HCT116 (cell line): ENCODE measurements at regions not wholly inside any gene's neighbourhood (a gene's known extent, or its start where the extent isn't known, plus 50 kb on each side); places are given as distances from the start of the nearest gene placed in this dataset.

ENCODE experiments used
- ATAC-seq: fragments of 200-7000 bp; cut with Tn5 transposase; 2 replicates; pipeline ENCODE4 v1.9.1; 2020; ENCODE audit warnings: mild to moderate bottlenecking, moderate library complexity
- BruUV-seq: library from RNA; stranded (reverse); fragments of 400-500 nt; replicated peaks from 2 replicates; lab custom pipeline; 2021; lab: Mats Ljungman, UMichigan
- CTCF ChIA-PET: fragments of 300-600 bp; sonication (Branson Sonifier 250); formaldehyde crosslinking; loops from one replicate; lab custom pipeline; 2021; ENCODE audit warnings: antibody characterized with exemption; lab: Charles Lee
- POLR2A ChIA-PET: fragments of 300-600, 350-600 bp; sonication (Branson Sonifier 250); formaldehyde crosslinking; loops from one replicate; lab custom pipeline; 2021; ENCODE audit warnings: antibody characterized with exemption; lab: Charles Lee
- RAD21 ChIA-PET, 2 experiments: fragments of 300-600 bp; sonication (Branson Sonifier 250); formaldehyde crosslinking; loops; one replicate each; lab custom pipeline; 2023; ENCODE audit warnings: low total read pairs in 2 of 2; ENCODE audit not compliant: uncharacterized antibody in 2 of 2, unreplicated experiment in 2 of 2, low non-redundant PET in 1 of 2; lab: Charles Lee
- DNase-seq: peaks from one replicate; pipeline ENCODE4 v3.0.0-alpha.2; 2010; ENCODE audit warnings: low read depth, low spot score
- H2AFZ ChIP-seq: fragments of 200-600 bp; shearing (Covaris generic), sonication (generic); 2 replicates; pipeline ENCODE4 v1.6.1; 2017; ENCODE audit warnings: low read depth, mixed run types, mixed read lengths, antibody characterized with exemption, low read length; ENCODE audit not compliant: poor library complexity, severe bottlenecking
- H3K27ac ChIP-seq: 2 replicates; pipeline ENCODE4 v1.5.1; 2012; ENCODE audit warnings: low read depth, low read length
- H3K27me3 ChIP-seq: fragments of 200-600 bp; sonication (generic); 2 replicates; pipeline ENCODE4 v1.6.1; 2016; ENCODE audit warnings: mixed run types, low read length, mixed read lengths; ENCODE audit not compliant: insufficient read depth
- H3K36me3 ChIP-seq, 2 experiments: fragments of 200-500 bp in 1 of 2; fragments of 200-600 bp in 1 of 2; sonication (Bioruptor generic) in 1 of 2; sonication (generic) in 1 of 2; 2 replicates each; pipeline versions ENCODE4 v1.5.1 to v1.6.1; 2014 to 2016; ENCODE audit warnings: low read length in 2 of 2, inconsistent platforms in 1 of 2, mixed read lengths in 1 of 2, mixed run types in 1 of 2; ENCODE audit not compliant: insufficient read depth in 2 of 2, control insufficient read depth in 1 of 2
- H3K4me1 ChIP-seq, 2 experiments: fragments of 200-600 bp in 1 of 2; sonication (generic) in 1 of 2; 2 replicates each; pipeline versions ENCODE4 v1.5.1 to v1.6.1; 2012 to 2017; ENCODE audit warnings: low read length in 2 of 2, inconsistent platforms in 1 of 2, mild to moderate bottlenecking in 1 of 2, mixed read lengths in 1 of 2, mixed run types in 1 of 2, moderate library complexity in 1 of 2; ENCODE audit not compliant: insufficient read depth in 2 of 2, control insufficient read depth in 1 of 2
- H3K4me2 ChIP-seq: fragments of 200-600 bp; sonication (generic); 2 replicates; pipeline ENCODE4 v1.6.1; 2017; ENCODE audit warnings: mixed run types, low read length, mixed read lengths
- H3K4me3 ChIP-seq, 2 experiments: fragments of 200-600 bp in 1 of 2; sonication (generic) in 1 of 2; replicated peaks in 1 of 2; 2 replicates each; pipeline ENCODE4 v1.5.1; 2011 to 2016; ENCODE audit warnings: low read length in 2 of 2, control low read depth in 1 of 2, low read depth in 1 of 2, mild to moderate bottlenecking in 1 of 2, mixed read lengths in 1 of 2, mixed run types in 1 of 2
- H3K79me2 ChIP-seq: fragments of 200-600 bp; sonication (generic); 2 replicates; pipeline ENCODE4 v1.6.1; 2017; ENCODE audit warnings: mild to moderate bottlenecking, mixed run types, low read length, moderate library complexity, mixed read lengths; ENCODE audit not compliant: insufficient read depth
- H3K9ac ChIP-seq: fragments of 200-600 bp; sonication (generic); 2 replicates; pipeline ENCODE4 v1.6.1; 2016; ENCODE audit warnings: low read length, mixed read lengths
- H3K9me2 ChIP-seq: fragments of 200-600 bp; sonication (generic), shearing (Covaris generic); 2 replicates; pipeline ENCODE4 v1.6.1; 2017; ENCODE audit warnings: mixed run types, mild to moderate bottlenecking, moderate library complexity; ENCODE audit not compliant: insufficient read depth
- H3K9me3 ChIP-seq, 2 experiments: fragments of 200-500 bp in 1 of 2; fragments of 200-600 bp in 1 of 2; sonication (Bioruptor generic) in 1 of 2; sonication (generic) in 1 of 2; 2 replicates each; pipeline ENCODE4 v1.6.1; 2014 to 2017; ENCODE audit warnings: low read length in 2 of 2, mixed read lengths in 2 of 2, inconsistent platforms in 1 of 2, low read depth in 1 of 2, mild to moderate bottlenecking in 1 of 2, mixed run types in 1 of 2, moderate library complexity in 1 of 2; ENCODE audit not compliant: control insufficient read depth in 1 of 2, insufficient read depth in 1 of 2
- H4K20me1 ChIP-seq: fragments of 200-600 bp; sonication (generic), shearing (Covaris generic); 2 replicates; pipeline ENCODE4 v1.6.1; 2017; ENCODE audit warnings: mixed run types, mild to moderate bottlenecking, moderate library complexity; ENCODE audit not compliant: insufficient read depth
- CEBPB ChIP-seq: IDR thresholded peaks from 2 replicates; pipeline ENCODE4 v1.6.1; 2012; ENCODE audit warnings: low read depth
- CTCF ChIP-seq, 3 experiments: fragments of 200-600 bp in 1 of 3; sonication (generic) in 1 of 3; IDR thresholded peaks in 2 of 3; conservative IDR thresholded peaks in 1 of 3; 2 replicates each; pipeline ENCODE4 v1.5.1; 2012 to 2017; ENCODE audit warnings: low read depth in 2 of 3, low read length in 2 of 3, antibody characterized with exemption in 1 of 3, borderline replicate concordance in 1 of 3, control low read depth in 1 of 3, mild to moderate bottlenecking in 1 of 3, mixed read lengths in 1 of 3, mixed run types in 1 of 3, moderate library complexity in 1 of 3; ENCODE audit not compliant: insufficient read depth in 1 of 3
- EGR1 ChIP-seq: IDR thresholded peaks from 2 replicates; pipeline ENCODE4 v1.6.1; 2012; ENCODE audit warnings: low read depth
- EZH2 ChIP-seq: fragments of 200-600 bp; sonication (generic); IDR thresholded peaks from 2 replicates; pipeline ENCODE4 v1.6.1; 2017; ENCODE audit warnings: antibody characterized with exemption, mixed run types
- MAX ChIP-seq: IDR thresholded peaks from 2 replicates; pipeline ENCODE4 v1.6.1; 2012
- POLR2AphosphoS5 ChIP-seq: IDR thresholded peaks from 2 replicates; pipeline ENCODE4 v1.6.1; 2011; ENCODE audit warnings: mild to moderate bottlenecking, low read depth, low read length, moderate library complexity
- RAD21 ChIP-seq: IDR thresholded peaks from 2 replicates; pipeline ENCODE4 v1.6.1; 2012; ENCODE audit warnings: low read depth, mild to moderate bottlenecking
- REST ChIP-seq: IDR thresholded peaks from 2 replicates; pipeline ENCODE4 v1.6.1; 2012; ENCODE audit warnings: low read depth
- SP1 ChIP-seq: IDR thresholded peaks from 2 replicates; pipeline ENCODE4 v1.6.1; 2012; ENCODE audit warnings: low read depth
- intact Hi-C: fragments of 100-400 bp; cut with micrococcal nuclease; formaldehyde crosslinking; loops from 2 replicates; pipeline ENCODE4 v1.10.0; 2022

- BruUV-seq, result no TSS peak
- no peaks in the 10 kb centered on the region for H3K36me3 ChIP-seq
- no peaks in the 10 kb centered on the region for H3K9me3 ChIP-seq
- no peak for ATAC-seq
- TF ChIP-seq MAX (no peak), CTCF (IDR thresholded peaks at IDR 0.05 in 2 of 3, conservative IDR thresholded peaks at IDR 0.05 in 1 of 3; ENCODE audit: borderline replicate concordance in 1 of 3, insufficient read depth in 1 of 3, low read depth in 2 of 3, low read length in 2 of 3) (no peak), SP1 (no peak), RAD21 (no peak), EGR1 (no peak)
- intact Hi-C loops, result no loop called here
- H2AFZ ChIP-seq, result no peak overlapping the region
- no peaks in the 10 kb centered on the region for H4K20me1 ChIP-seq
- no peaks in the 10 kb centered on the region for H3K9me2 ChIP-seq
- peaks cover 14% of the 10 kb centered on the region; the same call in 1 of the 2 replicates for H3K27me3 ChIP-seq
- no peaks in the 10 kb centered on the region for H3K79me2 ChIP-seq
- no peaks in the 10 kb centered on the region for H3K4me1 ChIP-seq
- no peak overlapping the region for H3K9ac ChIP-seq
- CTCF ChIA-PET, result no interaction called here
- H3K4me3 ChIP-seq, result no peak overlapping the region
- POLR2A ChIA-PET, result no interaction called here
- RAD21 ChIA-PET, result no interaction called here
- no peak for DNase-seq
- H3K27ac ChIP-seq, result no peak overlapping the region
- no peak overlapping the region for H3K4me2 ChIP-seq
Measured at GRCh38 chr5:133799571-133800237, 168.7 kb downstream of the C5orf15 start.

DNA sequence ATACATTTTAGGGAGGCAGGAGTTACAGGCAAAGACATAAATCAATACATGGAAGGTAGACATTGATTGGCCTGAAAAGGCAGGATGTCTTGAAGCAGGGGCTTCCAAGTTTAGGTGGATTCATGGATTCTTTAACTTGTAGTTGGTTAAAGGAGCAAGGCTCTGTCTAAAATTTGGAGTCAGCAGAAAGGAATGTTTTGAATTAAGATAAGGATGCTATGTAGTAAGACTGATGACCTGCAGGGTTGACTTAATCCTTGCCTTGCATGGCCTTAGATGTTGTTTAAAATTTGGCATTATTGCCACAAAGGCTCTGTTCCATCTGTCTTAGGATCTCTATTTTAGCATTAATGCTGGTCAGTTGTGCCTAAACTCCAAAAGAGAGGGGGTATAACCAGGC, 171.3 kb downstream of the C5orf15 start:
- ChIA-PET CTCF (no interaction called here), RAD21 (no interaction called here), POLR2A (no interaction called here)
- Histone ChIP-seq H4K20me1 (no peaks in the 10 kb centered on the region), H3K36me3 (no peaks in the 10 kb centered on the region), H3K4me1 (no peaks in the 10 kb centered on the region), H3K9me2 (no peaks in the 10 kb centered on the region), H3K4me2 (no peak overlapping the region), H2AFZ (no peak overlapping the region), H3K4me3 (no peak overlapping the region), H3K27ac (no peak overlapping the region), H3K27me3 (peaks cover 9% of the 10 kb centered on the region; the same call in 1 of the 2 replicates), H3K9ac (no peak overlapping the region), H3K79me2 (no peaks in the 10 kb centered on the region), H3K9me3 (no peaks in the 10 kb centered on the region)
- no TSS peak for BruUV-seq
- intact Hi-C loops, result no loop called here
- ATAC-seq (no peak), DNase-seq (no peak)
- TF ChIP-seq POLR2AphosphoS5, result no peak
- no peak for TF ChIP-seq CTCF (IDR thresholded peaks at IDR 0.05 in 2 of 3, conservative IDR thresholded peaks at IDR 0.05 in 1 of 3; ENCODE audit: borderline replicate concordance in 1 of 3, insufficient read depth in 1 of 3, low read depth in 2 of 3, low read length in 2 of 3)
- TF ChIP-seq CEBPB, result no peak
- no peak for TF ChIP-seq REST
- TF ChIP-seq EZH2, result no peak
